ENCODE measurements at regions not wholly inside any gene's neighbourhood (a gene's known extent, or its start where the extent isn't known, plus 50 kb on each side); places are given as distances from the start of the nearest gene placed in this dataset.

- Histone ChIP-seq H3K36me3 (ENCODE audit: control insufficient read depth, insufficient read depth, low read length) (no peaks in the 10 kb centered on the region), H3K9ac (ENCODE audit: low read length) (no peak overlapping the region), H3K27me3 (ENCODE audit: control insufficient read depth, insufficient read depth, low read length) (no peaks in the 10 kb centered on the region), H3K27ac (ENCODE audit: low read depth, low read length) (no peak overlapping the region), H3K4me3 (ENCODE audit: low read depth, low read length) (no peak overlapping the region), H3K4me1 (ENCODE audit: control insufficient read depth, insufficient read depth, low read length) (no peaks in the 10 kb centered on the region), H3K9me3 (ENCODE audit: control insufficient read depth, insufficient read depth, low read depth, low read length) (no peaks in the 10 kb centered on the region)
These were observed 179.5 kb upstream of the MAST4 start for GRCh38 chr5:66416698-66417097.

- H3K36me3 ChIP-seq (ENCODE audit: control insufficient read depth, insufficient read depth, low read length) = no peaks in the 10 kb centered on the region
- no peaks in the 10 kb centered on the region for H3K4me1 ChIP-seq (ENCODE audit: control insufficient read depth, insufficient read depth, low read length)
- peaks cover 6% of the 10 kb centered on the region; the same call in 1 of the 2 replicates for H3K9me3 ChIP-seq (ENCODE audit: control insufficient read depth, insufficient read depth, low read depth, low read length)
- H3K9ac ChIP-seq (ENCODE audit: low read length) = no peak overlapping the region
- no peak overlapping the region for H3K4me3 ChIP-seq (ENCODE audit: low read depth, low read length)
- no peak overlapping the region for H3K27ac ChIP-seq (ENCODE audit: low read depth, low read length)
- no peaks in the 10 kb centered on the region for H3K27me3 ChIP-seq (ENCODE audit: control insufficient read depth, insufficient read depth, low read length)
These were observed 178.4 kb upstream of the MAST4 start for GRCh38 chr5:66417781-66418180.

GRCh38 chr5:66423484-66423883 lies 172.7 kb upstream of the MAST4 start:
- peaks cover 11% of the 10 kb centered on the region; the same call in 1 of the 2 replicates for H3K9me3 ChIP-seq (ENCODE audit: control insufficient read depth, insufficient read depth, low read depth, low read length)
- no peak overlapping the region for H3K4me3 ChIP-seq (ENCODE audit: low read depth, low read length)
- H3K36me3 ChIP-seq (ENCODE audit: control insufficient read depth, insufficient read depth, low read length) = no peaks in the 10 kb centered on the region
- no peak overlapping the region for H3K27ac ChIP-seq (ENCODE audit: low read depth, low read length)
- no peak overlapping the region for H3K9ac ChIP-seq (ENCODE audit: low read length)
- no peaks in the 10 kb centered on the region for H3K27me3 ChIP-seq (ENCODE audit: control insufficient read depth, insufficient read depth, low read length)
- H3K4me1 ChIP-seq (ENCODE audit: control insufficient read depth, insufficient read depth, low read length) = no peaks in the 10 kb centered on the region

GRCh38 chr5:66425842-66426241 lies 170.4 kb upstream of the MAST4 start:
- no peaks in the 10 kb centered on the region for H3K4me1 ChIP-seq (ENCODE audit: control insufficient read depth, insufficient read depth, low read length)
- H3K27ac ChIP-seq (ENCODE audit: low read depth, low read length) = no peak overlapping the region
- no peak overlapping the region for H3K9ac ChIP-seq (ENCODE audit: low read length)
- no peaks in the 10 kb centered on the region for H3K27me3 ChIP-seq (ENCODE audit: control insufficient read depth, insufficient read depth, low read length)
- H3K9me3 ChIP-seq (ENCODE audit: control insufficient read depth, insufficient read depth, low read depth, low read length) = peaks cover 11% of the 10 kb centered on the region; the same call in 1 of the 2 replicates
- no peak overlapping the region for H3K4me3 ChIP-seq (ENCODE audit: low read depth, low read length)
- H3K36me3 ChIP-seq (ENCODE audit: control insufficient read depth, insufficient read depth, low read length) = no peaks in the 10 kb centered on the region

- H3K27ac ChIP-seq (ENCODE audit: low read depth, low read length) = no peak overlapping the region
- H3K4me1 ChIP-seq (ENCODE audit: control insufficient read depth, insufficient read depth, low read length) = no peaks in the 10 kb centered on the region
- no peaks in the 10 kb centered on the region for H3K27me3 ChIP-seq (ENCODE audit: control insufficient read depth, insufficient read depth, low read length)
- peaks cover 11% of the 10 kb centered on the region; the same call in 1 of the 2 replicates for H3K9me3 ChIP-seq (ENCODE audit: control insufficient read depth, insufficient read depth, low read depth, low read length)
- no peaks in the 10 kb centered on the region for H3K36me3 ChIP-seq (ENCODE audit: control insufficient read depth, insufficient read depth, low read length)
- H3K4me3 ChIP-seq (ENCODE audit: low read depth, low read length) = no peak overlapping the region
- no peak overlapping the region for H3K9ac ChIP-seq (ENCODE audit: low read length)
These were observed 169.7 kb upstream of the MAST4 start for GRCh38 chr5:66426259-66427138.

- Histone ChIP-seq H3K36me3 (ENCODE audit: control insufficient read depth, insufficient read depth, low read length) (no peaks in the 10 kb centered on the region), H3K9ac (ENCODE audit: low read length) (no peak overlapping the region), H3K27ac (ENCODE audit: low read depth, low read length) (no peak overlapping the region), H3K4me3 (ENCODE audit: low read depth, low read length) (no peak overlapping the region), H3K9me3 (ENCODE audit: control insufficient read depth, insufficient read depth, low read depth, low read length) (peaks cover 11% of the 10 kb centered on the region; the same call in 1 of the 2 replicates), H3K4me1 (ENCODE audit: control insufficient read depth, insufficient read depth, low read length) (no peaks in the 10 kb centered on the region), H3K27me3 (ENCODE audit: control insufficient read depth, insufficient read depth, low read length) (no peaks in the 10 kb centered on the region)
These were observed 169.1 kb upstream of the MAST4 start for GRCh38 chr5:66427139-66427442.

- Histone ChIP-seq H3K9ac (ENCODE audit: low read length) (no peak overlapping the region), H3K4me3 (ENCODE audit: low read depth, low read length) (no peak overlapping the region), H3K9me3 (ENCODE audit: control insufficient read depth, insufficient read depth, low read depth, low read length) (no peaks in the 10 kb centered on the region), H3K27ac (ENCODE audit: low read depth, low read length) (no peak overlapping the region), H3K27me3 (ENCODE audit: control insufficient read depth, insufficient read depth, low read length) (no peaks in the 10 kb centered on the region), H3K4me1 (ENCODE audit: control insufficient read depth, insufficient read depth, low read length) (no peaks in the 10 kb centered on the region), H3K36me3 (ENCODE audit: control insufficient read depth, insufficient read depth, low read length) (no peaks in the 10 kb centered on the region)
These were observed 159.5 kb upstream of the MAST4 start for GRCh38 chr5:66436721-66437120.

- H3K27ac ChIP-seq (ENCODE audit: low read depth, low read length) = no peak overlapping the region
- no peaks in the 10 kb centered on the region for H3K4me1 ChIP-seq (ENCODE audit: control insufficient read depth, insufficient read depth, low read length)
- H3K9me3 ChIP-seq (ENCODE audit: control insufficient read depth, insufficient read depth, low read depth, low read length) = no peaks in the 10 kb centered on the region
- no peak overlapping the region for H3K9ac ChIP-seq (ENCODE audit: low read length)
- no peak overlapping the region for H3K4me3 ChIP-seq (ENCODE audit: low read depth, low read length)
- H3K27me3 ChIP-seq (ENCODE audit: control insufficient read depth, insufficient read depth, low read length) = no peaks in the 10 kb centered on the region
- H3K36me3 ChIP-seq (ENCODE audit: control insufficient read depth, insufficient read depth, low read length) = no peaks in the 10 kb centered on the region
These were observed 158.1 kb upstream of the MAST4 start for GRCh38 chr5:66438087-66438486.

GRCh38 chr5:66438696-66439095 lies 157.5 kb upstream of the MAST4 start:
- H3K9me3 ChIP-seq (ENCODE audit: control insufficient read depth, insufficient read depth, low read depth, low read length) = no peaks in the 10 kb centered on the region
- no peak overlapping the region for H3K4me3 ChIP-seq (ENCODE audit: low read depth, low read length)
- no peak overlapping the region for H3K27ac ChIP-seq (ENCODE audit: low read depth, low read length)
- no peaks in the 10 kb centered on the region for H3K4me1 ChIP-seq (ENCODE audit: control insufficient read depth, insufficient read depth, low read length)
- H3K9ac ChIP-seq (ENCODE audit: low read length) = no peak overlapping the region
- H3K27me3 ChIP-seq (ENCODE audit: control insufficient read depth, insufficient read depth, low read length) = no peaks in the 10 kb centered on the region
- H3K36me3 ChIP-seq (ENCODE audit: control insufficient read depth, insufficient read depth, low read length) = no peaks in the 10 kb centered on the region

- no peaks in the 10 kb centered on the region for H3K9me3 ChIP-seq (ENCODE audit: control insufficient read depth, insufficient read depth, low read depth, low read length)
- no peak overlapping the region for H3K9ac ChIP-seq (ENCODE audit: low read length)
- H3K36me3 ChIP-seq (ENCODE audit: control insufficient read depth, insufficient read depth, low read length) = no peaks in the 10 kb centered on the region
- H3K4me3 ChIP-seq (ENCODE audit: low read depth, low read length) = no peak overlapping the region
- H3K27me3 ChIP-seq (ENCODE audit: control insufficient read depth, insufficient read depth, low read length) = no peaks in the 10 kb centered on the region
- H3K4me1 ChIP-seq (ENCODE audit: control insufficient read depth, insufficient read depth, low read length) = no peaks in the 10 kb centered on the region
- H3K27ac ChIP-seq (ENCODE audit: low read depth, low read length) = no peak overlapping the region
These were observed 156.0 kb upstream of the MAST4 start for GRCh38 chr5:66440202-66440680.

- Histone ChIP-seq H3K36me3 (ENCODE audit: control insufficient read depth, insufficient read depth, low read length) (no peaks in the 10 kb centered on the region), H3K4me3 (ENCODE audit: low read depth, low read length) (no peak overlapping the region), H3K9me3 (ENCODE audit: control insufficient read depth, insufficient read depth, low read depth, low read length) (no peaks in the 10 kb centered on the region), H3K4me1 (ENCODE audit: control insufficient read depth, insufficient read depth, low read length) (no peaks in the 10 kb centered on the region), H3K27me3 (ENCODE audit: control insufficient read depth, insufficient read depth, low read length) (no peaks in the 10 kb centered on the region), H3K9ac (ENCODE audit: low read length) (no peak overlapping the region), H3K27ac (ENCODE audit: low read depth, low read length) (no peak overlapping the region)
These were observed 154.8 kb upstream of the MAST4 start for GRCh38 chr5:66441351-66441750.
